ENCODE measurements at regions not wholly inside any gene's neighbourhood (a gene's known extent, or its start where the extent isn't known, plus 50 kb on each side); places are given as distances from the start of the nearest gene placed in this dataset.
A peak's percentile ranks its signal among the peaks of the same experiment; 100 is the strongest.
"Not testable (repeated sequence)": the region's sequence is repeated elsewhere in the genome, so short reads cannot be mapped to it uniquely, and the experiment has no call there.

- H3K4me1 ChIP-seq, result no peaks in the 10 kb centered on the region
- intact Hi-C loops (cut with micrococcal nuclease), result no loop called here
- no peaks in the 10 kb centered on the region for H3K27me3 ChIP-seq (ENCODE audit: low read depth)
- no peaks in the 10 kb centered on the region for H3K9me3 ChIP-seq (replicated peaks)
- no peak overlapping the region for H3K27ac ChIP-seq (replicated peaks)
- no peak for TF ChIP-seq CTCF (IDR thresholded peaks at IDR 0.05; ENCODE audit: borderline replicate concordance)
- no peaks in the 10 kb centered on the region for H3K36me3 ChIP-seq
- no peak overlapping the region for H3K4me3 ChIP-seq
- DNase-seq, result no peak
These were observed 230.7 kb upstream of the PRDM1 start for GRCh38 chr6:105855433-105855832.

DNA sequence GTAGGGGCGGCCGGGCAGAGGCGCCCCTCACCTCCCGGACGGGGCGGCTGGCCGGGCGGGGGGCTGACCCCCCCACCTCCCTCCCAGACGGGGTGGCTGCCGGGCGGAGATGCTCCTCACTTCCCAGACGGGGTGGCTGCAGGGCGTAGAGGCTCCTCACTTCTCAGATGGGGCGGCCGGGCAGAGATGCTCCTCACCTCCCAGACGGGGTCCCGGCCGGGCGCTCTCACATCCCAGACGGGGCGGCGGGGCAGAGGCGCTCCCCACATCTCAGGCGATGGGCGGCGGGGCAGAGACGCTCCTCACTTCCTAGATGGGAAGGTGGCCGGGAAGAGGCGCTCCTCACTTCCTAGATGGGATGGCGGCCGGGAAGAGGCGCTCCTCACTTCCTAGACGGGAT, 232.2 kb upstream of the PRDM1 start:
- H3K4me1 ChIP-seq; H3K27ac ChIP-seq (replicated peaks); H3K27me3 ChIP-seq (ENCODE audit: low read depth); H3K9me3 ChIP-seq (replicated peaks); DNase-seq; H3K36me3 ChIP-seq; H3K4me3 ChIP-seq; intact Hi-C loops (cut with micrococcal nuclease): not testable (repeated sequence)

DNA sequence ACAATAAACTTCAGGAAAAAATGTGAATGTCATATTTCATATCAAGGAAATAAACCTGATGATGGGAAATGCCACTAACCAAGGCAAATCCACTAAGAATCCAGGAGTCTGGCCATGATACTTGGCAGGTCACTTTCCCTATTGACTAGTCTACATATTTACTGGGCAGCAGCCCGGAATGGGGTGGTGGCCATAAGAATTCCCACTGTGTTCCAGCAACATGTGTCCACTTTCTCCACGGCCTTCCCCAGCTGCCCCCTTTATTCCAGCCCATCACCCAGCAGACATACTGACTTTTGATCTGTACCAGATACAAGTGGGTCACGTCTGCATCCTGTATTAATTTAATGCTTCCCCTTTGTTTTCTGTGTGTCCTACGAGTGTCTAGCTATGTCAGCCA, 234.5 kb upstream of the PRDM1 start:
- H3K36me3 ChIP-seq, result no peaks in the 10 kb centered on the region
- H3K27ac ChIP-seq (replicated peaks), result no peak overlapping the region

DNA sequence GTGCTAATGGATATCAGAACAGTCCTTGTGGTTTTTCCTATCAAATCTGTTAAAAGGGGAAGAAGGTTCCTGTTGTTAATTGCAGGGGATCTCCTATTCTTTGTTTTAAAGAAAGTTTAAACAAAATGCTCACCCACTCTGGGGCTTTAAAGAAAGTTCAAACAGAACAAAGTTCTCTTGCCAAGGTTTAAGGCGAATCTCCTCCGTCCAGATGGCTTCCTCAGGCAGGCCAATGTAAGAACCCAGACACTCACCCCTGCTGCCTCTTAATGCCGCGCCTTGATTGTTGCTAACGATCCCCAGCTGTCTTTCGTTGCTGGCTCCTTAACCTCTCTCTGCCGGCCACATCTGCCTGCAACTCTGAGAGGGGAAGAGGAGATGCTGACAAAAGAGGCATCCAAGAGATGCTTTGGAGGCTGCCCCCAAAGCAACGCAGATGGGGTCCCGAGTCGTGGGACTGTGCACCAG, 235.0 kb upstream of the PRDM1 start:
- peak; percentile 34 for DNase-seq
- Histone ChIP-seq H3K27me3 (ENCODE audit: low read depth) (no peaks in the 10 kb centered on the region), H3K4me3 (no peak overlapping the region), H3K36me3 (no peaks in the 10 kb centered on the region), H3K9me3 (replicated peaks) (no peaks in the 10 kb centered on the region), H3K27ac (replicated peaks) (peak overlapping the region; percentile 16), H3K4me1 (no peaks in the 10 kb centered on the region)
- TF ChIP-seq CTCF (IDR thresholded peaks at IDR 0.05; ENCODE audit: borderline replicate concordance), result no peak
- intact Hi-C loops (cut with micrococcal nuclease), result no loop called here

More for the DNA sequence above, 234.5 kb upstream of the PRDM1 start:
- Histone ChIP-seq H3K9me3 (replicated peaks) (no peaks in the 10 kb centered on the region), H3K4me3 (no peak overlapping the region), H3K27me3 (ENCODE audit: low read depth) (no peaks in the 10 kb centered on the region), H3K4me1 (no peaks in the 10 kb centered on the region)
- intact Hi-C loops (cut with micrococcal nuclease), result no loop called here
- TF ChIP-seq CTCF (IDR thresholded peaks at IDR 0.05; ENCODE audit: borderline replicate concordance), result no peak
- DNase-seq, result no peak

GRCh38 chr6:105850261-105851112, 235.6 kb upstream of the PRDM1 start:
- no peaks in the 10 kb centered on the region for H3K4me1 ChIP-seq
- intact Hi-C loops (cut with micrococcal nuclease), result no loop called here
- peak overlapping the region; percentile 16 for H3K27ac ChIP-seq (replicated peaks)
- TF ChIP-seq CTCF (IDR thresholded peaks at IDR 0.05; ENCODE audit: borderline replicate concordance), result no peak
- DNase-seq, result no peak
- no peaks in the 10 kb centered on the region for H3K27me3 ChIP-seq (ENCODE audit: low read depth)
- no peaks in the 10 kb centered on the region for H3K36me3 ChIP-seq
- H3K9me3 ChIP-seq (replicated peaks), result no peaks in the 10 kb centered on the region
- H3K4me3 ChIP-seq, result no peak overlapping the region

- TF ChIP-seq CTCF (IDR thresholded peaks at IDR 0.05; ENCODE audit: borderline replicate concordance), result no peak
- no peak for DNase-seq
- H3K9me3 ChIP-seq (replicated peaks), result no peaks in the 10 kb centered on the region
- no peak overlapping the region for H3K4me3 ChIP-seq
- intact Hi-C loops (cut with micrococcal nuclease), result no loop called here
- no peaks in the 10 kb centered on the region for H3K27me3 ChIP-seq (ENCODE audit: low read depth)
- H3K27ac ChIP-seq (replicated peaks), result no peak overlapping the region
- H3K4me1 ChIP-seq, result peaks cover 1% of the 10 kb centered on the region
- H3K36me3 ChIP-seq, result no peaks in the 10 kb centered on the region
These were observed 236.4 kb upstream of the PRDM1 start for GRCh38 chr6:105849746-105850145.

Data from left ventricle myocardium inferior (tissue), 1 donor.